SU-DHL-6 (cell line): ENCODE measurements at regions not wholly inside any gene's neighbourhood (a gene's known extent, or its start where the extent isn't known, plus 50 kb on each side); places are given as distances from the start of the nearest gene placed in this dataset.

Experiments used
- CTCF ChIP-seq: fragments of 200-600 bp; sonication (generic); IDR thresholded peaks from one replicate; pipeline ENCODE4 v1.5.1; 2017; ENCODE audit warnings: antibody characterized with exemption, mild to moderate bottlenecking, low read length, moderate library complexity; ENCODE audit not compliant: insufficient read depth, poor library complexity, severe bottlenecking
- EZH2phosphoT487 ChIP-seq: fragments of 200-600 bp; sonication (generic), shearing (Covaris generic); conservative IDR thresholded peaks from 2 replicates; pipeline ENCODE4 v1.6.1; 2018; ENCODE audit warnings: mild to moderate bottlenecking, antibody characterized with exemption, low read length, moderate library complexity, mixed read lengths

GRCh38 chr4:57633212-57633859 lies 523.2 kb upstream of the IGFBP7 start:
- no peak for TF ChIP-seq CTCF
- no peak for TF ChIP-seq EZH2phosphoT487
